Spleen (tissue), 7 donors: ENCODE measurements at regions not wholly inside any gene's neighbourhood (a gene's known extent, or its start where the extent isn't known, plus 50 kb on each side); places are given as distances from the start of the nearest gene placed in this dataset.

Experiments used
- CTCF ChIP-seq, 11 experiments: fragments of 200-600 bp in 7 of 11; fragments of 450-650 bp in 4 of 11; sonication (generic) in 4 of 11; IDR thresholded peaks in 8 of 11; conservative IDR thresholded peaks in 3 of 11; 1 replicate in 7 of 11; 2 replicates in 4 of 11; pipeline versions ENCODE4 v1.4.0 to v1.8.0; 2016 to 2021; ENCODE audit warnings: antibody characterized with exemption in 11 of 11, inconsistent platforms in 4 of 11, mild to moderate bottlenecking in 1 of 11
- POLR2A ChIP-seq, 3 donors: fragments of 450-650 bp; IDR thresholded peaks; one replicate each; pipeline ENCODE4 v1.5.1; 2017; ENCODE audit warnings: antibody characterized with exemption in 3 of 3, mild to moderate bottlenecking in 1 of 3
- donor health status: DM: no; HTN: no; CAD: no; lungs with moderate emphysema.
- donor health status: DM: no; HTN: no; CAD: no.
- donor health status: DM: no; HTN: no; CAD: no.

GRCh38 chr4:17068891-17069290 lies 170.4 kb upstream of the LDB2 start:
- TF ChIP-seq CTCF (IDR thresholded peaks at IDR 0.05 in 8 of 11, conservative IDR thresholded peaks at IDR 0.05 in 3 of 11) (no peak), POLR2A (IDR thresholded peaks at IDR 0.05) (no peak)
